ENCODE measurements at regions not wholly inside any gene's neighbourhood (a gene's known extent, or its start where the extent isn't known, plus 50 kb on each side); places are given as distances from the start of the nearest gene placed in this dataset.

DNA sequence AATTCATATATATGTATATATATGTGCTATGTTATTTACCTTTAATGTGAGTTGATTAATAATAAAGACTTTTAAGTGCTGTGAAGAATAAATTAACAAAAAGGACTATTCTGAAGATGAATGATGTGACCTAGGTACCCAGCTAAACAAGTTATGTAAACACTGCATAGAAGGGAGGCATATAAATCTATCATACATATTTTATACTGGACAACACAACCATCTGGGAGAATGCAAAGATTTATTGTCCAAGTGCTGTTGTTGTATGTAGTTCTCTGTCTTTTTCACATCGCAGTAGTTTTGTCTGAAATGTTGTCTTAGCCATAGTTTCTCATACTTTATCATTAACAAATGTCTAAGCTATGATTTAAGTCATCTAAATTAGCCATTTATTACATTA, 337.6 kb downstream of the PCDH18 start:
- DNase-seq = no peak

DNA sequence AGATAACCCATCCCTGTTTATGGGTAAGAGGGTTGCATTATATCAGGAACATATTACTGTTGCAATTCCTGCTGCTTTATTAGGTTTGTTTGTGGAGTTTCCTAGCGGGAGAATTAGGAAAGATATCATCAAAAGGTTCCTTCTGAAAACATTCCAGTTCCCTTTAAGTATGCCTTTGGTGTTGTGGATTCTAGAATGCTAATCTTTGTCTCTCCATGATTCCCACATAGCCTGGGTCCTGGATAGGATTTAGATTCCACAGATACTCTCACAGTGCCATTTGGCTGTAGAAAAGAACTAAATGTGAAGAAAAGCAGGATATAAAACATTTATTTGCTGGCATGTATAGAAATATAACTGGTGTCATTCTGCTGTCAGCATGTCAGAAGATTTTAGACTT, 338.7 kb downstream of the PCDH18 start:
- no peak for DNase-seq

GRCh38 chr4:137181293-137181899, 350.9 kb downstream of the PCDH18 start:
- DNase-seq = no peak

DNA sequence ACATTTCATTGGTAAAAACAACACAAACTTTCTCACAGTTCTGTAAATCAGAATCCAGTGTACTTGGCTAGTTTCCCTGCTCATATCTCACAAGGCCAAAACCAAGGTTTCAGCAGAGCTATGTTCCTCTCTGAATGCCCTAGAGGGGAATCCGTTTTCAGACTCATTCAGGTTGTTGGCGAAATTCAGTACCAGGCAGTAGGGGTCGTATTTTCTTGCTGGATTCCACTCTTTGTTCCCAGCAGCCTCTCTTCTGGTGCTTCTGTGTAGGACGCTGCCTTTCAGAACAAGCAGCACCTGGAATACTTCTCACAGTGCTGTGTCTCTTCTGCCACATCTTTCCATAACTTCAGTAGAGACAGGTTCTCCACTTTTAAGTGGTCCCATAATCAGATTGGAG, 351.9 kb downstream of the PCDH18 start:
- DNase-seq = no peak

DNA sequence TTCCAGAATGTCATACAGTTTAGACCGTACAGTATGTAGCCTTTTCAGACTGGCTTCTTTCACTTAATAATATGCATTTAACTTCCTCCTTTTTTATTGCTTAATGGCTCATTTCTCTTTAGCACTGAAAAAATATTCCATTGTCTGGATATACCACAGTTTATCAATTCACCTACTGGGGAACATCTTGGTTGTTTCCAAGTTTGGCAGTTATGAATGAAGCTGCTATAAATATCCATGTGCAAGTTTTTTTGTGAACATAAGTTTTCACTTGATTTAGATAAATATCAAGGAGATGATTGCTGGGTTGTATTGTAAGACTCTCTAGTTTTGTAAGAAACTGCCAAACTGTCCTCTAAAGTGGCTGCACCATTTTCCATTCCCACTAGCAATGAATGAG, 375.5 kb downstream of the PCDH18 start:
- no peak for DNase-seq

GRCh38 chr4:137156054-137156453, 376.2 kb downstream of the PCDH18 start:
- DNase-seq = no peak

GRCh38 chr4:137131201-137131600, 401.1 kb downstream of the PCDH18 start:
- DNase-seq = no peak

DNA sequence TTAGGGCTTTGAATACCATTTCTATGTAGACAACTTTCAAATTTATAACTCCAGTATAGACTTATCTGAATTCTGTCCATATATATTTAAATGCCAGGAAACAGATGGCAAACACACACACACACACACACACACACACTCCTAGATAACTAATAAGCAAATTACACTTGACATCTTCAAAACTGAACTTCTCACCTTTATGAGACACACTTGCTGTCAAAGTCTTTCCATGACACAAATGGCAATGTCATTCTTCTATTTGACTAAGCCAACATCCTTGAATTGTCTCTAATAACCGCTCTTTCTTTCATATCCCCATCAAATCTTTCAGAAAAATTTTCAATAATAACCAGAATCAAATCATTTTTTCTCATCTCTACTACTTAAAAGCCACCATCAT, 402.4 kb downstream of the PCDH18 start:
- DNase-seq = no peak

DNA sequence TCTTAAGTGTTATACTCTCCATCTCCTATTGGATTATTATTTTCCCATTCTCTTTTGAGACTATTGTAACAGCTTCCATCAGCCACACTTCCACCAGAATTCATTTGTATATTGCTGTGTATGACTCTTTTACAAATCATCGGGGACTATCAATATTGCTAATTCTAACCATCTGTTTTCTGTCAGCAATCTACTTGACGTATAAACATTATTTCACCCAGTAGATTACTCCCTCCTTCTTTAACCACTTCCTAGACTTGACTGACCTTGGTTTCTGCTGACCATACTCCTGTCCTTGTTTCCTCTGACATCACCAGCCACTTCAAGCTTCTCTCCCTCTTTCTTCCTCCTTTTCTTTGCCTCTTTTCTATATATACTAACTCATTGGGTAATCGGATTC, 402.9 kb downstream of the PCDH18 start:
- no peak for DNase-seq

- DNase-seq = no peak
These were observed 407.3 kb downstream of the PCDH18 start for GRCh38 chr4:137125011-137125410.

- DNase-seq = peak in 1 of 5 experiments; percentile 1
These were observed 407.9 kb downstream of the PCDH18 start for GRCh38 chr4:137124278-137124932.

- DNase-seq = no peak
These were observed 409.4 kb downstream of the PCDH18 start for GRCh38 chr4:137122876-137123275.

- no peak for DNase-seq
These were observed 416.1 kb downstream of the PCDH18 start for GRCh38 chr4:137116144-137116543.

DNA sequence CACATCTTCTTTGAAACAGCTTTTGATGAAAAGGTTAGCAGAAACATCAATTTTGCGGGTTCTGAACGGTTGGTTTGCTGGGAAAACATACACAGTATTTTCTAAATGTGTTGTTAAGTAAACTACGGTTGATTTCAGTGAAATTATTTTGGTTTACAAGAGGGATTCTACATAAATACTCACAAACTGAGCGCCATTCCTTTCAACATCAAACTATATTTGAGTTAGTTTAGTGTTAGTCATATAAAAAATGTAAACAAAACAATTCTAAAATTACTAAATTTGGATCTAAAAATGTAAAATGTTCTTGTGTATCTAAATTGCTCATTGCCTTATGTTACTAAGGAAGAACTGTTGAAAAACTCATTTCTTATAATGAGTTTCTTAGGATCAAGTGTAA, 425.6 kb downstream of the PCDH18 start:
- DNase-seq = no peak

- DNase-seq = no peak
These were observed 426.0 kb downstream of the PCDH18 start for GRCh38 chr4:137106287-137106686.

DNA sequence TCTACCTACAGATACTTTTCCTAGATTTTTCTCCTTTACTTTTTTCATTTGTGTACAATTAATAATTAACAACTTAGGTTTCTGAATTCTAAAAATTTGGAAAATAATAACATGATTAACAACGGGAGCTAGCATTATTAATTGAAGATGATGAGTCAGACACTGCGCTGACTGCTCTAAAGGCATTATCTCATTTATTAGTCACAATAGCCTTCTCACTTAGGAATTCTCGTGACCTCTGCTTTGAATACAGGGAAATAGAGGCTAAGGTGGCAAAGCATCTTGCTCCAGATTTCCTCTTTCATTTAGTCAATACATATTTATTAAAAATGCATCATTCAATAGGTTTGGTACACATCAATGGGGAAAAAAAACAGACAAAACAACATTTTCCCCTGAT, 441.3 kb downstream of the PCDH18 start:
- DNase-seq = no peak

DNA sequence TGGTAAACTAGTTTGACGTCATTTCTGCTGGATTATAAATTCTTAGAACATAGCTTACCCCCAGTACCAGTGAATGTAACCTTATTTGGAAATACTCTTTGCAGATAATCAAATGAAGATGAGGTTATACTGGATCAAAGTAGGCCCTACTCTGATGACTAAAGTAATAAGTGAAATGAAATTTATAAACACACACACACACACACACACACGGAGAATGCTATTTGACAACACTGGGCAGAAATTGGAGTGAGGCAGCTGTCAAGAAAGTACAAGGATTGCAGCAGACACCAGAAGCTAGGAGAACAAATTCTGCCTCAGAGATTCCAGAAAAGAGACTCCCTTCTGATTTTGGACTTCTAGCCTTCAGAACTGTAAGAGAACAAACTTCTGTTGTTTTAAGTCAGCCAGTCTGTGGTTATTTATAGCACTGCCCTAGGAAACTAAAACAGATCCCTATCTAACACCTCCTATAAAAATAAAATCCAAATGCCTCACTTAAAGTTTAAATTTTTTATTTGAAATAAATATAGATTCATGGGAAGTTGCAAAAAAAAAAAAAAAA, 448.6 kb downstream of the PCDH18 start:
- no peak for DNase-seq

GRCh38 chr4:137082061-137082460, 450.2 kb downstream of the PCDH18 start:
- DNase-seq = no peak

GRCh38 chr4:137076908-137077307, 455.4 kb downstream of the PCDH18 start:
- no peak for DNase-seq

DNA sequence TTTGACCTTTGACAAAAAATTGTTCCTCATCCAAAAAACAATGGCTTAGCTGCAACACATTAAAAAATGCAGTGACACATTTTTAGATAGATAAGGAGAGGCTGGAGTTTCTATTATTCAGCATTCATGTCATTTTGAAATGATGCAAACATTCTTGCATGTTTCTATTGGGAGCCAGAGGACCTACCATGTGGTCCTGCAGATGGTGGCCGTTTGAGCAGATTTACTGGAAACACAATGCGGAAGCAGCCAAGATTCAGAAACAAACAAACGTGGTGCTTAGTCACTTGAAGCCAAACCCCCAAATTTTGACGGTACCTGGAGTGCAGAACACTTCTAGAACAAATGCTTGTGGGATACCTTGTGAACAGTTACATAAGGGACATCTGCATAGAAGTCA, 456.7 kb downstream of the PCDH18 start:
- DNase-seq = no peak

DNA sequence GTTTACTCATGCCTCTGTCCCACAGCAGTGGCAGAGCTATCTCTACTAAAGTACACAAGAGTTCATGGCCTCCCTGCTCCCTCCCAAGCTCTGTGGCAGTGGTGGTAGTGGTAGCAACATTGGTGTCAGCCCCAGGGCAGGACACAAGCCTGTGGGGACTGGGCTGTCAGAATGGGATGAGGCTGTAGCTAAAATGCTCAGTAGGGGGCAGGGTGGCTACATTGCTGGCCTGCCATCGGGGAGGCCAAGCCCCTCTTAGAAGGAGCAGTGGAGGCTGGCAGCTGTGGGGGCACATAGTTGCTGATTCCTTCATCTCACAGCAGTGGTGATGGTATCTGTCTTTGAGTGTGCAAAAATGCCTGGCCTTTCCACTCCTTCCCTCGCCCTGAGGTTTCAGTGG, 461.7 kb downstream of the PCDH18 start:
- no peak for DNase-seq

DNA sequence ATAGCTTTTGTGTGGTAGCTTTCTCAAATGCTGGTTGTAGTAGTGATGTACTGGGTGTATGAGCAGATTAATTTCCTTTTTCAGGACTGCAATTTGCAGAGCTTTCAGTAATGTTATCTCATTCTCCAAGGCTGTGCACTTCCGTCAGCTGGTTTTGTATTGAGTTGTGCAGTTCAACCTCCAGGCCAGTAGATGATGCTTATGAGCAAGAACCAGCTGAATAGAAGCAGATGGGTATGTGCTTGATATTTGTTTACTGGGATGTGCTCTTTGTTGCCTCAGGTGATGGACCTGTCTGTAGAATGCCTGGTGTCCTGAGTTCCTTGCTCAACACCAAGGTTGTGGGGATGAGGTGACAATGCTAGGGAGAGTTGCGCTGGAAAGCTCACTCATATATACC, 462.8 kb downstream of the PCDH18 start:
- no peak for DNase-seq

DNA sequence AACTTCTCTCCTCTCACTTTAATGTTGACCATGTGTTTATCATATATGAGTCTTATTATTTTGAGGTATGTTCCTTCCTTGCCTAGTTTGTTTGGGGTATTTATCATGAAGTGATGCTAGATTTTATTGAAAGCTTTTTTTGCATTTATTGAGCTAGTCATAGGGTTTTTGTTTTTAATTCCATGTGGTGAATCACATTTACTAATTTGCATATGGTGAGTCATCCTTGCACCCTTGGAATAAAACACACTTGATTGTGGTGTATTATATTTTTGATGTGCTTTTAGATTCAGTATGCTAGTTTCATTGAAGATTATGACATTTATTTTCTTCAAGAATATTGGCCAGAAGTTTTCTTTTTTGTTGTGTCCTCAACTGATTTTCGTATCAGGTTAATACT, 464.6 kb downstream of the PCDH18 start:
- DNase-seq = no peak

DNA sequence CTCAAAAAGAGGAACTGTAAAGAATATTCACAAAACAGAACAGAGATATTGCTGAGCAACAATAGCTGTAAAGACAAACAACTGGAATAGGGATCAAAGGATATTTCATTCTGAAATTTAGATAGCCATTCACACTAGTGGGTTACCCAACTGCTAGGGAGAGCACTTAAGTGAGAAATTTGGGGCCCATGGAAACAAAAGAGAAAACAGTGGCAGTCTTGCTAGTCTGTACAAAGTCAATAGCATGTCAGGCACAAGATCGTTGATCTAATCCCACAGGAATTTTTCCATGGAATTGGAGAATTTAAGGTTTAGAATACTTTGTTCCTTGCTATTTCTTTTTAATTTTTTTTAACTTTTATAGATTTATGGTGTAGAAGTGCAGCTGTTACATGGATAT, 467.0 kb downstream of the PCDH18 start:
- DNase-seq = no peak

GRCh38 chr4:137063961-137064360, 468.3 kb downstream of the PCDH18 start:
- DNase-seq = no peak
